Mucosa of descending colon (tissue), 3 donors: ENCODE measurements at regions not wholly inside any gene's neighbourhood (a gene's known extent, or its start where the extent isn't known, plus 50 kb on each side); places are given as distances from the start of the nearest gene placed in this dataset.

Source experiments
- ATAC-seq: fragments of 200-7000 bp; cut with Tn5 transposase; one replicate; pipeline ENCODE4 v1.9.1; 2020; ENCODE audit warnings: mild to moderate bottlenecking, moderate library complexity
- DNase-seq, 3 donors: peaks; one replicate each; pipeline ENCODE4 v3.0.0-alpha.2; 2020
- H3K36me3 ChIP-seq: fragments of 200-600 bp; one replicate; pipeline ENCODE4 v1.8.0; 2021; ENCODE audit warnings: low read depth, mild to moderate bottlenecking
- H3K4me1 ChIP-seq: fragments of 200-600 bp; one replicate; pipeline ENCODE4 v1.8.0; 2021; ENCODE audit warnings: low read depth, mild to moderate bottlenecking
- H3K4me3 ChIP-seq: fragments of 200-600 bp; one replicate; pipeline ENCODE4 v1.8.0; 2021; ENCODE audit warnings: mild to moderate bottlenecking
- H3K9me3 ChIP-seq: fragments of 200-600 bp; one replicate; pipeline ENCODE4 v1.8.0; 2021; ENCODE audit warnings: mild to moderate bottlenecking
- CTCF ChIP-seq: fragments of 200-600 bp; IDR thresholded peaks from one replicate; pipeline ENCODE4 v1.8.0; 2022; ENCODE audit warnings: antibody characterized with exemption, mild to moderate bottlenecking
- intact Hi-C, 2 donors: fragments of 100-400 bp; cut with DNase I in 1 of 2; cut with micrococcal nuclease in 1 of 2; formaldehyde crosslinking; loops; one replicate each; pipeline versions ENCODE4 v1.11.0 to v1.11.1; 2022; cut with DNase I, micrococcal nuclease
- donor health status: DM: no; HTN: no; CAD: no; lungs with moderate emphysema.
- donor health status: DM: no; HTN: no; CAD: no.
- donor health status: DM: no; HTN: yes; CAD: no.

GRCh38 chr2:575030-575726 is 102.0 kb downstream of the TMEM18 start:
- H3K4me1 ChIP-seq: no peaks in the 10 kb centered on the region
- no peak for ATAC-seq
- intact Hi-C loops: no loop called here
- TF ChIP-seq CTCF: no peak
- H3K4me3 ChIP-seq: no peak overlapping the region
- H3K9me3 ChIP-seq: peaks cover 5% of the 10 kb centered on the region
- no peaks in the 10 kb centered on the region for H3K36me3 ChIP-seq
- no peak for DNase-seq

DNA sequence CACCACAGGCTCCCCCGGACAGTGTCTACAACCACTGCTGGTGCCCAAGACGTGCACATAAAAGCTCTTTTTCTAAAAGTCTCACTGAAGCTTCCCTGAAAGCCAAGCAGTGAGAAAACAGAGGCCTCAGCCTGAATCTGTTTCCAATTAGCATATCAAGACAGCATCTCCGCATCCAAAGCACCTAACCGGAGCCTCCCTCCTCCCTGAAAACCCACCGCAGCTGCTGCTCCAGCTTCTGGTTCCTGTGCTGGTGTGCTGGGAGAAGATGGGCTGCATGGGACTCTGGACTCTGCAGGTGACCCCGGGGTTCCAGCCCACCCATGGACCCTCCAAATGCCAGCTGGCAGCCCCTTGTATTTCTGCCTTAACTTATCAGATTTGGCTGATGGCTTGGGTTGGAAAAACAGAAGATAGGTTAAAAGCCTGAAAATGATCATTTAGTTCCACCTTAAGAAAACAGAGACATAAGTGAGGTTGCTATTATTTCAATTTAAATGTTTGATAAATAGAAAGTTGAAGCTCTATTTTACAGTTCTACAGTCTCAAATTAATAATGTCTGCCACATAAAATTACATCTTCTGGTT is 103.3 kb downstream of the TMEM18 start:
- DNase-seq: no peak

GRCh38 chr2:573025-573424 is 104.2 kb downstream of the TMEM18 start:
- no peaks in the 10 kb centered on the region for H3K4me1 ChIP-seq
- no peak for ATAC-seq
- peaks cover 5% of the 10 kb centered on the region for H3K9me3 ChIP-seq
- no peaks in the 10 kb centered on the region for H3K36me3 ChIP-seq
- no peak for DNase-seq
- no peak for TF ChIP-seq CTCF
- no peak overlapping the region for H3K4me3 ChIP-seq
- intact Hi-C loops: no loop called here

More for the DNA sequence above, 103.3 kb downstream of the TMEM18 start:
- Histone ChIP-seq H3K9me3 (peaks cover 5% of the 10 kb centered on the region), H3K4me1 (no peaks in the 10 kb centered on the region), H3K36me3 (no peaks in the 10 kb centered on the region), H3K4me3 (no peak overlapping the region)
- no peak for ATAC-seq
- TF ChIP-seq CTCF: no peak
- intact Hi-C loops: no loop called here

- ATAC-seq (no peak), DNase-seq (no peak)
- intact Hi-C loops: no loop called here
- H3K4me3 ChIP-seq: no peak overlapping the region
- H3K4me1 ChIP-seq: no peaks in the 10 kb centered on the region
- peaks cover 5% of the 10 kb centered on the region for H3K9me3 ChIP-seq
- TF ChIP-seq CTCF: no peak
- no peaks in the 10 kb centered on the region for H3K36me3 ChIP-seq
Observed at GRCh38 chr2:569681-570080, 107.5 kb downstream of the TMEM18 start.

GRCh38 chr2:568639-569235 is 108.5 kb downstream of the TMEM18 start:
- no peak for ATAC-seq
- H3K4me3 ChIP-seq: no peak overlapping the region
- no peak for TF ChIP-seq CTCF

More at GRCh38 chr2:568639-569235, 108.5 kb downstream of the TMEM18 start:
- peaks cover 5% of the 10 kb centered on the region for H3K9me3 ChIP-seq
- DNase-seq: no peak
- intact Hi-C loops: no loop called here
- H3K4me1 ChIP-seq: no peaks in the 10 kb centered on the region
- no peaks in the 10 kb centered on the region for H3K36me3 ChIP-seq
